ENCODE measurements at regions not wholly inside any gene's neighbourhood (a gene's known extent, or its start where the extent isn't known, plus 50 kb on each side); places are given as distances from the start of the nearest gene placed in this dataset.
A peak's percentile ranks its signal among the peaks of the same experiment; 100 is the strongest.

DNA sequence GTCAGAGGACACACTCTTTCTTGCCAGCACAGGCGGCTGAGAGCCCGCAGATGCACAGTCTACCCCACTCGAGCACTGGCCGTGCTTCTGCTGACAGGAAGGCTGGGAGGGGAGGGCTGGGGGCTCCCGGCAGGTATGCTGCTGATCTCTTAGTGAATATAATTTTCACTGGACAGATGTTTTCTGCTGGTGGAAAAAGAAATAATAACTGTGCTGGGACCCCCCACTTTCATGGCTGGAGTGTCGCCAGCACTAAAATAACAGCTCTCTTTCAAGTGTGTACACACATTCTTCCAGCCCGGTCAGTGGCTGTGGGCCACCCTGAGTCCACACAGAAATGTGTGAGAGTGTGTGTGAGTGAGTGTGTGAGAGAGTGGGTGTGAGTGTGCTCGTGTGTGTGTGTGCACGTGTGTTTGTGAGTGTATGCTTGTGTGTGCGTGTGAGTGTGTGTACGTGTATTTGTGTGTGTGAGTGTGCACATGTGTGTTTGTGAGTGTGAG, 167.7 kb upstream of the USP24 start:
- Histone ChIP-seq H3K27me3 (no peaks in the 10 kb centered on the region), H3K4me1 (no peaks in the 10 kb centered on the region), H3K27ac (no peak overlapping the region), H3K9me3 (no peaks in the 10 kb centered on the region), H3K4me3 (no peak overlapping the region), H3K36me3 (no peaks in the 10 kb centered on the region)
- TF ChIP-seq, protein P1, sequence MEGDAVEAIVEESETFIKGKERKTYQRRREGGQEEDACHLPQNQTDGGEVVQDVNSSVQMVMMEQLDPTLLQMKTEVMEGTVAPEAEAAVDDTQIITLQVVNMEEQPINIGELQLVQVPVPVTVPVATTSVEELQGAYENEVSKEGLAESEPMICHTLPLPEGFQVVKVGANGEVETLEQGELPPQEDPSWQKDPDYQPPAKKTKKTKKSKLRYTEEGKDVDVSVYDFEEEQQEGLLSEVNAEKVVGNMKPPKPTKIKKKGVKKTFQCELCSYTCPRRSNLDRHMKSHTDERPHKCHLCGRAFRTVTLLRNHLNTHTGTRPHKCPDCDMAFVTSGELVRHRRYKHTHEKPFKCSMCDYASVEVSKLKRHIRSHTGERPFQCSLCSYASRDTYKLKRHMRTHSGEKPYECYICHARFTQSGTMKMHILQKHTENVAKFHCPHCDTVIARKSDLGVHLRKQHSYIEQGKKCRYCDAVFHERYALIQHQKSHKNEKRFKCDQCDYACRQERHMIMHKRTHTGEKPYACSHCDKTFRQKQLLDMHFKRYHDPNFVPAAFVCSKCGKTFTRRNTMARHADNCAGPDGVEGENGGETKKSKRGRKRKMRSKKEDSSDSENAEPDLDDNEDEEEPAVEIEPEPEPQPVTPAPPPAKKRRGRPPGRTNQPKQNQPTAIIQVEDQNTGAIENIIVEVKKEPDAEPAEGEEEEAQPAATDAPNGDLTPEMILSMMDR (IDR thresholded peaks at IDR 0.05), result no peak
- TF ChIP-seq EP300 (IDR thresholded peaks at IDR 0.05), result no peak
- TF ChIP-seq POLR2A (IDR thresholded peaks at IDR 0.05), result no peak
- 44 to 53% methylated on average over 10 to 11 of the region's 11 CpGs for WGBS, 2 donors
- DNase-seq (ENCODE audit: low spot score in 2 of 2), result no peak

DNA sequence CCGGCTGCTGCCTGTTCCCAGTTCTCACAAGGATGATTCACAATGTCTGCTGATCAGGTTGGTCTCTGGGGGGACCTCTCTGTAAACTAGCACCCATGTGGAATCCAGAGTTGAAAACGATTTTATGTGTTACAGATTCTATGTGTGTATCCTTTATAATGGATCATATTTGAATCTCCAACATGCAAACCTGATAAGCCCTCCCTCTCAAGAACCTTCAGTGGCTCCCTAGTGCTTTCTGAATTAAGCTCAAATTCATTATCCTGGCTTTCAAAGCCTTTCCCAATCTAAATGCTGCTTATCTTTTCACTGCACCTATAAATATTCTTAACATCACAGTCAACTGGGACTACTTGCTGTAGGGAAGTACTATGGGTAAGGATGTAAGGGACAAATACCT, 166.8 kb upstream of the USP24 start:
- TF ChIP-seq POLR2A (IDR thresholded peaks at IDR 0.05) (no peak), EP300 (IDR thresholded peaks at IDR 0.05) (no peak)
- TF ChIP-seq, protein P1 (IDR thresholded peaks at IDR 0.05), result no peak
- no peak for DNase-seq (ENCODE audit: low spot score in 2 of 2)
- Histone ChIP-seq H3K36me3 (no peaks in the 10 kb centered on the region), H3K27ac (no peak overlapping the region), H3K27me3 (no peaks in the 10 kb centered on the region), H3K4me1 (no peaks in the 10 kb centered on the region), H3K9me3 (no peaks in the 10 kb centered on the region), H3K4me3 (no peak overlapping the region)
- whole genome bisulfite sequencing, 2 donors, result 79 to 83% methylated on average over 2 of the region's 2 CpGs

GRCh38 chr1:55381491-55381890, 166.3 kb upstream of the USP24 start:
- DNase-seq (ENCODE audit: low spot score in 2 of 2), result no peak
- H3K36me3 ChIP-seq, result no peaks in the 10 kb centered on the region

DNA sequence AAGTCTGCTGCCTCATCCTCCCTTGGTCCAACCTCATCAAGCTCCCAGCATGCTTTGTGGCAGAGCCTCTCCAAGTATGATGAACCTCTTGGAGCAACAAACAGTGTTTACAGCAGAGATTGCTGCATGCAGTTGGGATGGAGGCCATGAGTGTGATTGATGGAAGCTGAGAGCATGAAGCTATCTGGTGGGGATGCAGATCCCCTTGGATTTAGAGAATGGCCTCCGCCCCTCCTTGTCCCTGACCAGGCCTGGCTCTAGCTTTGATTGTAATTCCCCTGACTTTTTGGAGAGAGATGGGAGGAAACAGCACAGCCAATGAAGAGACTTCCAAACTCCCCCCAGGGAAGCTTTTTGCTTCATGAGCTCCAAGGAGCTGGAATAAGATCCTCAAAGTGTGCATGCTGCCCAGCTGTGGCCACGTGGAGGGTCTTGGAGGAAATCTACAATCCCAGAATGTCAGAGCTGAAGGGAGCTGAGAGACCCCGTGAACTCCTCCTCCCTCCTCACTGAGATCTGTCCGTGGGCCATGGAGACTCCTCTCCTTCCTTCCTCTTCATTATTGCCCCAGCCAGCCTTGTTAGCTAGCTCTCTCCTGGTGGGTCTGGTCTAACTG, 165.3 kb upstream of the USP24 start:
- Histone ChIP-seq H3K27ac (no peak overlapping the region), H3K9me3 (no peaks in the 10 kb centered on the region), H3K4me3 (no peak overlapping the region), H3K4me1 (peaks cover 0 to 5% (median 2%) of the 10 kb centered on the region in 4 donors), H3K36me3 (no peaks in the 10 kb centered on the region), H3K27me3 (no peaks in the 10 kb centered on the region)
- peak in 1 of 2 donors; percentile 42 for DNase-seq (ENCODE audit: low spot score in 2 of 2)
- WGBS, 2 donors, result 75 to 82% methylated on average over 4 of the region's 4 CpGs
- TF ChIP-seq EP300 (IDR thresholded peaks at IDR 0.05) (peak in 1 of 2 donors; percentile 49), POLR2A (IDR thresholded peaks at IDR 0.05) (no peak)
- TF ChIP-seq, protein P1 (IDR thresholded peaks at IDR 0.05), result no peak

More at GRCh38 chr1:55381491-55381890, 166.3 kb upstream of the USP24 start:
- Histone ChIP-seq H3K27me3 (no peaks in the 10 kb centered on the region), H3K4me1 (no peaks in the 10 kb centered on the region), H3K9me3 (no peaks in the 10 kb centered on the region), H3K27ac (no peak overlapping the region), H3K4me3 (no peak overlapping the region)
- TF ChIP-seq EP300 (IDR thresholded peaks at IDR 0.05) (no peak), POLR2A (IDR thresholded peaks at IDR 0.05) (no peak)
- TF ChIP-seq, protein P1 (IDR thresholded peaks at IDR 0.05), result no peak
- 90 to 92% methylated on average over 5 of the region's 5 CpGs for WGBS, 2 donors

- TF ChIP-seq EP300 (IDR thresholded peaks at IDR 0.05), result no peak
- TF ChIP-seq, protein P1 (IDR thresholded peaks at IDR 0.05), result peak in 4 of 5 experiments; percentile 17 to 35 (median 25)
- no peak overlapping the region for H3K27ac ChIP-seq
- H3K36me3 ChIP-seq, result no peaks in the 10 kb centered on the region
- no peak for DNase-seq (ENCODE audit: low spot score in 2 of 2)
- H3K27me3 ChIP-seq, result no peaks in the 10 kb centered on the region
- H3K4me1 ChIP-seq, result peaks cover 0 to 21% (median 4%) of the 10 kb centered on the region in 4 donors
- 61% methylated on average over 10 of the region's 10 CpGs for WGBS, 2 donors
- no peak overlapping the region for H3K4me3 ChIP-seq
- H3K9me3 ChIP-seq, result no peaks in the 10 kb centered on the region
Observed at GRCh38 chr1:55378582-55378981, 163.4 kb upstream of the USP24 start.

All from tibial nerve (tissue), 4 donors.